OCI-LY3 (cell line): ENCODE measurements at regions not wholly inside any gene's neighbourhood (a gene's known extent, or its start where the extent isn't known, plus 50 kb on each side); places are given as distances from the start of the nearest gene placed in this dataset.

Experiments used
- CTCF ChIP-seq: fragments of 200-600, 300-600 bp; sonication (generic); IDR thresholded peaks from 2 replicates; pipeline ENCODE4 v1.5.1; 2014; ENCODE audit warnings: antibody characterized with exemption, low read length, low read depth
- EZH2phosphoT487 ChIP-seq: fragments of 200-600 bp; shearing (Covaris generic); IDR thresholded peaks from 2 replicates; pipeline ENCODE4 v1.6.1; 2018; ENCODE audit warnings: antibody characterized with exemption, mixed run types, low read depth

GRCh38 chr3:174776123-174776522 is 83.0 kb upstream of the NAALADL2 start:
- TF ChIP-seq CTCF (no peak), EZH2phosphoT487 (no peak)
